Tibial nerve (tissue), 4 donors: ENCODE measurements at regions not wholly inside any gene's neighbourhood (a gene's known extent, or its start where the extent isn't known, plus 50 kb on each side); places are given as distances from the start of the nearest gene placed in this dataset.

ENCODE experiments used
- DNase-seq, 2 donors: peaks; one replicate each; pipeline ENCODE4 v3.0.0-alpha.2; 2019; ENCODE audit warnings: low spot score in 2 of 2
- H3K27ac ChIP-seq, 4 donors: fragments of 200-600 bp; sonication (generic) in 3 of 4; one replicate each; pipeline ENCODE4 v1.5.1; 2017 to 2019; ENCODE audit warnings: mild to moderate bottlenecking in 1 of 4
- H3K27me3 ChIP-seq, 2 donors: fragments of 200-600 bp; sonication (generic) in 1 of 2; one replicate each; pipeline versions ENCODE4 v1.5.1 to v1.6.0; 2017 to 2019
- H3K36me3 ChIP-seq, 3 donors: fragments of 200-600 bp; sonication (generic); one replicate each; pipeline ENCODE4 v1.5.1; 2018 to 2019
- H3K4me1 ChIP-seq, 4 donors: fragments of 200-600 bp; sonication (generic) in 3 of 4; one replicate each; pipeline ENCODE4 v1.5.1; 2017 to 2019
- H3K4me3 ChIP-seq, 4 donors: fragments of 200-600 bp; sonication (generic) in 3 of 4; one replicate each; pipeline ENCODE4 v1.5.1; 2017 to 2019; ENCODE audit warnings: mild to moderate bottlenecking in 1 of 4, moderate library complexity in 1 of 4
- H3K9me3 ChIP-seq, 4 donors: fragments of 200-600 bp; sonication (generic) in 3 of 4; one replicate each; pipeline ENCODE4 v1.5.1; 2017 to 2019
- CTCF ChIP-seq, 5 experiments: fragments of 200-600 bp in 3 of 5; fragments of 450-650 bp in 2 of 5; sonication (generic) in 3 of 5; IDR thresholded peaks; one replicate each; pipeline ENCODE4 v1.5.1; 2016 to 2019; ENCODE audit warnings: antibody characterized with exemption in 5 of 5, mild to moderate bottlenecking in 3 of 5, moderate library complexity in 2 of 5
- EP300 ChIP-seq, 2 donors: sonication (generic); formaldehyde crosslinking; IDR thresholded peaks; one replicate each; pipeline ENCODE4 v1.6.1; 2017; ENCODE audit warnings: antibody characterized with exemption in 2 of 2, mild to moderate bottlenecking in 1 of 2
- POLR2A ChIP-seq, 2 donors: fragments of 450-650 bp; IDR thresholded peaks; one replicate each; pipeline ENCODE4 v1.6.1; 2017; ENCODE audit warnings: antibody characterized with exemption in 2 of 2, mild to moderate bottlenecking in 2 of 2, moderate library complexity in 2 of 2
- whole genome bisulfite sequencing, 2 donors: methylation state at CpG; one replicate each; pipeline ENCODE4 v1.1.5; 2018; 5-methylcytosine and 5-hydroxymethylcytosine counted together

DNA sequence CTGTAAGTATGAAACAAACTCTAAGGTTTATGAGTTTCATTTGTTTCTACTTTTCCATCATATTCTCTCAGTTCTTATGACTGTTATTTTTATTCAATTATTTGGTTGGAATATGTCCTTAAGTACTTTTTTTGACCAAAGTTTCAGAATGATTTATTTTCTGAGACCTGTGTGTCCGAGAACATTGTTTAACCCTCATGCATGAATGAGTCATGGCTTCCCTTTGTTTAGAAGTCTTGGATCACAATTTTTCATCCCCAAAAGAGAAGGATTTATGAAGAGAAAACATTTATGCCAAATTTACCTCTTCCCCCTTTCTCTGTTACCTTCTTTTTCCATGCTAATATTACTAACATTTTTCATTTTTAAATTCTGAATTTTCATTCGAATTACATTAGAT lies 518.0 kb upstream of the NR2F2 start:
- DNase-seq: no peak
- WGBS, 2 donors: 64 to 68% methylated on average over 2 of the region's 2 CpGs
- Histone ChIP-seq H3K4me3 (no peak overlapping the region), H3K36me3 (no peaks in the 10 kb centered on the region), H3K27ac (no peak overlapping the region), H3K27me3 (no peaks in the 10 kb centered on the region), H3K4me1 (peaks cover 0 to 2% (median 0%) of the 10 kb centered on the region in 4 donors), H3K9me3 (no peaks in the 10 kb centered on the region)
- TF ChIP-seq CTCF (IDR thresholded peaks at IDR 0.05): no peak
- no peak for TF ChIP-seq EP300 (IDR thresholded peaks at IDR 0.05)
- no peak for TF ChIP-seq POLR2A (IDR thresholded peaks at IDR 0.05)

GRCh38 chr15:95814908-95815307 lies 515.6 kb upstream of the NR2F2 start:
- H3K27ac ChIP-seq: no peak overlapping the region
- no peaks in the 10 kb centered on the region for H3K9me3 ChIP-seq
- DNase-seq: no peak
- H3K27me3 ChIP-seq: no peaks in the 10 kb centered on the region
- H3K4me1 ChIP-seq: peaks cover 0 to 2% (median 0%) of the 10 kb centered on the region in 4 donors
- WGBS, 2 donors: 91 to 96% methylated on average over 3 of the region's 3 CpGs
- no peaks in the 10 kb centered on the region for H3K36me3 ChIP-seq
- no peak overlapping the region for H3K4me3 ChIP-seq
- TF ChIP-seq CTCF (IDR thresholded peaks at IDR 0.05) (no peak), EP300 (IDR thresholded peaks at IDR 0.05) (no peak), POLR2A (IDR thresholded peaks at IDR 0.05) (no peak)

- no peak overlapping the region for H3K27ac ChIP-seq
- no peak overlapping the region for H3K4me3 ChIP-seq
- DNase-seq: no peak
- peaks cover 0 to 2% (median 0%) of the 10 kb centered on the region in 4 donors for H3K4me1 ChIP-seq
- no peaks in the 10 kb centered on the region for H3K36me3 ChIP-seq
- TF ChIP-seq EP300 (IDR thresholded peaks at IDR 0.05) (no peak), POLR2A (IDR thresholded peaks at IDR 0.05) (no peak), CTCF (IDR thresholded peaks at IDR 0.05) (no peak)
- no peaks in the 10 kb centered on the region for H3K9me3 ChIP-seq
- 96 to 97% methylated on average over 4 of the region's 4 CpGs for WGBS, 2 donors
- H3K27me3 ChIP-seq: no peaks in the 10 kb centered on the region
Measured at GRCh38 chr15:95816591-95816990, 513.9 kb upstream of the NR2F2 start.

DNA sequence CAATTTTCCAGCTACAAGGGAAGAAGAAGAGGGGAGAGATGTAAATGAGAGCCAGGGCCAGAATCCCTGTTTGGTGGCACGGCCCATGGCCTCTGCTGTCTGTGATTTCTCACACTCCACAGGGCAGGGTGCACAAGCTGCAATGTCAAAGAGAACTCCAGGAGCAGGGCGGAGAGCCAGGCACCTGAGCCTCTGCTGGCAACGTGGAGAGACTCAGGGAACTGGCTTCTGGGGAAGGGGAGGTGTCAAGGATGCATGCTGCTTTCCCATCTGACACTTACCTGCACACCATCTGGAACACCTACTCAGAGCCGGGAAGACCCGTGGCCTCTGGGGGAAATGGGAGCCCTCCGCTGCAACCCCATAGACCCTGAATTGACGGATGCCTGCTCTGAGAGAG lies 507.5 kb upstream of the NR2F2 start:
- Histone ChIP-seq H3K4me1 (peaks cover 0 to 10% (median 0%) of the 10 kb centered on the region in 4 donors), H3K36me3 (no peaks in the 10 kb centered on the region), H3K27me3 (no peaks in the 10 kb centered on the region), H3K4me3 (no peak overlapping the region), H3K27ac (no peak overlapping the region), H3K9me3 (no peaks in the 10 kb centered on the region)
- TF ChIP-seq EP300 (IDR thresholded peaks at IDR 0.05) (no peak), POLR2A (IDR thresholded peaks at IDR 0.05) (no peak), CTCF (IDR thresholded peaks at IDR 0.05) (no peak)
- WGBS, 2 donors: 86 to 94% methylated on average over 7 of the region's 7 CpGs
- no peak for DNase-seq

GRCh38 chr15:95825208-95825607 lies 505.3 kb upstream of the NR2F2 start:
- DNase-seq: no peak
- no peaks in the 10 kb centered on the region for H3K9me3 ChIP-seq
- H3K27me3 ChIP-seq: no peaks in the 10 kb centered on the region
- WGBS, 2 donors: 81 to 92% methylated on average over 2 of the region's 2 CpGs
- H3K4me1 ChIP-seq: peaks cover 0 to 10% (median 0%) of the 10 kb centered on the region in 4 donors
- no peaks in the 10 kb centered on the region for H3K36me3 ChIP-seq
- H3K27ac ChIP-seq: no peak overlapping the region
- no peak overlapping the region for H3K4me3 ChIP-seq
- no peak for TF ChIP-seq POLR2A (IDR thresholded peaks at IDR 0.05)
- TF ChIP-seq EP300 (IDR thresholded peaks at IDR 0.05): no peak
- no peak for TF ChIP-seq CTCF (IDR thresholded peaks at IDR 0.05)
